MCF 10A (cell line): ENCODE measurements at regions not wholly inside any gene's neighbourhood (a gene's known extent, or its start where the extent isn't known, plus 50 kb on each side); places are given as distances from the start of the nearest gene placed in this dataset.

Experiments
- BruUV-seq: library from RNA; stranded (reverse); fragments of 400-500 nt; replicated peaks from 2 replicates; lab custom pipeline; 2021; lab: Mats Ljungman, UMichigan
- CTCF ChIA-PET: fragments of 300-600 bp; sonication (Branson Sonifier 250); formaldehyde crosslinking; extraction: SDS; loops from one replicate; lab custom pipeline; 2021; ENCODE audit warnings: antibody characterized with exemption, inconsistent platforms; lab: Yijun Ruan, JAX
- POLR2A ChIA-PET: fragments of 300-600, 350-650 bp; sonication (Branson Sonifier 250); formaldehyde crosslinking; extraction: SDS; loops from one replicate; lab custom pipeline; 2020; ENCODE audit warnings: antibody characterized with exemption, inconsistent platforms; lab: Yijun Ruan, JAX
- DNase-seq: peaks from one replicate; pipeline ENCODE4 v3.0.0-alpha.2; 2018; ENCODE audit not compliant: unreplicated experiment
- H3K27ac Mint-ChIP-seq: one replicate; pipeline ENCODE4 v1.8.0; 2022; ENCODE audit warnings: mild to moderate bottlenecking, low read depth, mixed read lengths; ENCODE audit not compliant: unreplicated experiment
- H3K27me3 Mint-ChIP-seq: one replicate; pipeline ENCODE4 v1.8.0; 2022; ENCODE audit warnings: mixed read lengths; ENCODE audit not compliant: insufficient read depth, unreplicated experiment
- H3K36me3 Mint-ChIP-seq: one replicate; pipeline ENCODE4 v1.8.0; 2022; ENCODE audit warnings: mild to moderate bottlenecking, moderate library complexity, mixed read lengths; ENCODE audit not compliant: insufficient read depth, unreplicated experiment
- H3K4me1 Mint-ChIP-seq: one replicate; pipeline ENCODE4 v1.8.0; 2022; ENCODE audit warnings: mixed read lengths; ENCODE audit not compliant: insufficient read depth, unreplicated experiment
- H3K4me3 Mint-ChIP-seq: one replicate; pipeline ENCODE4 v1.8.0; 2022; ENCODE audit warnings: mild to moderate bottlenecking, moderate library complexity, mixed read lengths; ENCODE audit not compliant: unreplicated experiment
- H3K9me3 Mint-ChIP-seq: one replicate; pipeline ENCODE4 v1.8.0; 2022; ENCODE audit warnings: mixed read lengths; ENCODE audit not compliant: unreplicated experiment
- CTCF ChIP-seq: fragments of 200-600 bp; IDR thresholded peaks from one replicate; pipeline ENCODE4 v1.8.0; 2022; ENCODE audit warnings: antibody characterized with exemption, mild to moderate bottlenecking; ENCODE audit not compliant: unreplicated experiment
- intact Hi-C: fragments of 100-400 bp; cut with micrococcal nuclease; formaldehyde crosslinking; loops from 2 replicates; pipeline ENCODE4 v1.14.1; 2022

- no peak for TF ChIP-seq CTCF
- H3K36me3 Mint-ChIP-seq: no peaks in the 10 kb centered on the region
- ChIA-PET CTCF (no interaction called here), POLR2A (no interaction called here)
- no peak for DNase-seq
- no TSS peak for BruUV-seq
- H3K27ac Mint-ChIP-seq: no peak overlapping the region
- H3K27me3 Mint-ChIP-seq: peaks cover 29% of the 10 kb centered on the region
- intact Hi-C loops: no loop called here
- H3K4me3 Mint-ChIP-seq: no peak overlapping the region
- no peaks in the 10 kb centered on the region for H3K4me1 Mint-ChIP-seq
- no peaks in the 10 kb centered on the region for H3K9me3 Mint-ChIP-seq
These were observed 245.8 kb upstream of the RMST start for GRCh38 chr12:97216848-97217247.

GRCh38 chr12:97222391-97222790, 240.2 kb upstream of the RMST start:
- Mint-ChIP-seq H3K27ac (no peak overlapping the region), H3K36me3 (no peaks in the 10 kb centered on the region), H3K27me3 (peaks cover 26% of the 10 kb centered on the region), H3K4me3 (no peak overlapping the region), H3K4me1 (no peaks in the 10 kb centered on the region), H3K9me3 (no peaks in the 10 kb centered on the region)
- BruUV-seq: no TSS peak
- no peak for DNase-seq
- CTCF ChIA-PET: interaction anchor here (0.5 to 0.7 kb wide), 4 partner anchors 9 to 113 kb away, joined by 3 read pairs; no protein-coding TSS in a partner anchor
- intact Hi-C loops: no loop called here
- POLR2A ChIA-PET: interaction anchor here (0.6 kb wide), 3 partner anchors 23 to 355 kb away, joined by 3 to 6 read pairs (median 4); no protein-coding TSS in a partner anchor
- TF ChIP-seq CTCF: no peak

- no peaks in the 10 kb centered on the region for H3K4me1 Mint-ChIP-seq
- no peak for DNase-seq
- no TSS peak for BruUV-seq
- H3K9me3 Mint-ChIP-seq: no peaks in the 10 kb centered on the region
- intact Hi-C loops: no loop called here
- no peak overlapping the region for H3K4me3 Mint-ChIP-seq
- H3K36me3 Mint-ChIP-seq: no peaks in the 10 kb centered on the region
- H3K27me3 Mint-ChIP-seq: peaks cover 16% of the 10 kb centered on the region
- TF ChIP-seq CTCF: no peak
- no peak overlapping the region for H3K27ac Mint-ChIP-seq
- POLR2A ChIA-PET: no interaction called here
- CTCF ChIA-PET: no interaction called here
These were observed 239.2 kb upstream of the RMST start for GRCh38 chr12:97223419-97223818.

- ChIA-PET POLR2A (no interaction called here), CTCF (interaction anchor here (0.6 to 0.7 kb wide), 2 partner anchors 176 to 226 kb away, joined by 4 read pairs; no protein-coding TSS in a partner anchor)
- no peak overlapping the region for H3K4me3 Mint-ChIP-seq
- intact Hi-C loops: no loop called here
- TF ChIP-seq CTCF: no peak
- H3K4me1 Mint-ChIP-seq: no peaks in the 10 kb centered on the region
- no peak overlapping the region for H3K27ac Mint-ChIP-seq
- no peaks in the 10 kb centered on the region for H3K36me3 Mint-ChIP-seq
- peaks cover 15% of the 10 kb centered on the region for H3K27me3 Mint-ChIP-seq
- no peaks in the 10 kb centered on the region for H3K9me3 Mint-ChIP-seq
- DNase-seq: no peak
- no TSS peak for BruUV-seq
These were observed 233.6 kb upstream of the RMST start for GRCh38 chr12:97229004-97229403.
